ACC112 (cell line): ENCODE measurements at regions not wholly inside any gene's neighbourhood (a gene's known extent, or its start where the extent isn't known, plus 50 kb on each side); places are given as distances from the start of the nearest gene placed in this dataset.

Experiments used
- H2AFZ ChIP-seq: fragments of 200-600 bp; sonication (generic); one replicate; pipeline ENCODE4 v1.6.0; 2017; ENCODE audit warnings: antibody characterized with exemption, low read length; ENCODE audit not compliant: unreplicated experiment
- H3K27ac ChIP-seq: fragments of 200-600 bp; sonication (generic); 2 replicates; pipeline ENCODE4 v1.5.1; 2014; ENCODE audit warnings: low read depth, mild to moderate bottlenecking, antibody characterized with exemption, low read length, moderate library complexity
- H3K27me3 ChIP-seq: fragments of 200-600 bp; sonication (generic); 2 replicates; pipeline ENCODE4 v1.6.1; 2014; ENCODE audit warnings: mild to moderate bottlenecking, antibody characterized with exemption, low read length, moderate library complexity, mixed read lengths; ENCODE audit not compliant: insufficient read depth
- H3K36me3 ChIP-seq: fragments of 200-600 bp; sonication (generic); 2 replicates; pipeline ENCODE4 v1.6.1; 2016; ENCODE audit warnings: mild to moderate bottlenecking, antibody characterized with exemption, low read length, moderate library complexity, mixed read lengths; ENCODE audit not compliant: insufficient read depth
- H3K4me1 ChIP-seq: fragments of 200-600 bp; sonication (generic); one replicate; pipeline ENCODE4 v1.6.1; 2016; ENCODE audit warnings: low read length, mixed read lengths; ENCODE audit not compliant: insufficient read depth, unreplicated experiment, control insufficient read depth
- H3K4me3 ChIP-seq: fragments of 200-600 bp; sonication (generic); 2 replicates; pipeline ENCODE4 v1.5.1; 2014; ENCODE audit warnings: mild to moderate bottlenecking, low read depth, low read length
- H3K79me2 ChIP-seq: fragments of 200-600 bp; sonication (generic); one replicate; pipeline ENCODE4 v1.6.0; 2016; ENCODE audit warnings: low read length; ENCODE audit not compliant: control insufficient read depth, unreplicated experiment, insufficient read depth

- Histone ChIP-seq H3K4me3 (no peak overlapping the region), H2AFZ (no peak overlapping the region), H3K4me1 (no peaks in the 10 kb centered on the region), H3K79me2 (no peaks in the 10 kb centered on the region), H3K27me3 (peaks cover 10% of the 10 kb centered on the region), H3K36me3 (no peaks in the 10 kb centered on the region), H3K27ac (no peak overlapping the region)
Measured at GRCh38 chr3:168292296-168292695, 196.6 kb upstream of the GOLIM4 start.

DNA sequence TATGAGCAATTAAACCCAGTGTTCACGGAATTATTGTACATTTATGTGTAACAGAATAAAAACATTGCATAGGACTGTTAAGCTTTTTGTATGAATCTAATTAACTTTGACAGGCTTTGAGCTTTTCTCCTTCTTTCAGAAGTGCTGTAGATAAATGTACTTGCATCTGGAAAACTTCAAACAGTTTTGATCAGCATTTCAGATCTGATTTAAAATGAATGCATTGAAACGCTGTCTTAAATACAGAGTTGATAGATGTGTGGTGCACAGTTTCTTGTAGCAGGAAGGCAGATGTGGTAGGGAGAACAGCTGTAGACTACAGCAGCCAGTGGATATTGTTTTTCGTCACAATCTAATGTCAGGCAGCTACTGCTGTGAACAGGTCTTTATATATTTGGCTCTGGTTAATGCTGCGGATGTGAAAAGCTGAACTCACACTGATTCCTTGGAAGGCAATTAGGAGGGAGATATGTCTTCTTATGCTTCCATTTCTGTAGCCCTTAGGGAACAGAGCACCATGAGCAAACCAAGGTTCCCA lies 193.8 kb upstream of the GOLIM4 start:
- no peaks in the 10 kb centered on the region for H3K79me2 ChIP-seq
- peaks cover 10% of the 10 kb centered on the region for H3K27me3 ChIP-seq
- H3K27ac ChIP-seq = no peak overlapping the region
- H3K4me1 ChIP-seq = no peaks in the 10 kb centered on the region
- H2AFZ ChIP-seq = no peak overlapping the region
- H3K36me3 ChIP-seq = no peaks in the 10 kb centered on the region
- no peak overlapping the region for H3K4me3 ChIP-seq

DNA sequence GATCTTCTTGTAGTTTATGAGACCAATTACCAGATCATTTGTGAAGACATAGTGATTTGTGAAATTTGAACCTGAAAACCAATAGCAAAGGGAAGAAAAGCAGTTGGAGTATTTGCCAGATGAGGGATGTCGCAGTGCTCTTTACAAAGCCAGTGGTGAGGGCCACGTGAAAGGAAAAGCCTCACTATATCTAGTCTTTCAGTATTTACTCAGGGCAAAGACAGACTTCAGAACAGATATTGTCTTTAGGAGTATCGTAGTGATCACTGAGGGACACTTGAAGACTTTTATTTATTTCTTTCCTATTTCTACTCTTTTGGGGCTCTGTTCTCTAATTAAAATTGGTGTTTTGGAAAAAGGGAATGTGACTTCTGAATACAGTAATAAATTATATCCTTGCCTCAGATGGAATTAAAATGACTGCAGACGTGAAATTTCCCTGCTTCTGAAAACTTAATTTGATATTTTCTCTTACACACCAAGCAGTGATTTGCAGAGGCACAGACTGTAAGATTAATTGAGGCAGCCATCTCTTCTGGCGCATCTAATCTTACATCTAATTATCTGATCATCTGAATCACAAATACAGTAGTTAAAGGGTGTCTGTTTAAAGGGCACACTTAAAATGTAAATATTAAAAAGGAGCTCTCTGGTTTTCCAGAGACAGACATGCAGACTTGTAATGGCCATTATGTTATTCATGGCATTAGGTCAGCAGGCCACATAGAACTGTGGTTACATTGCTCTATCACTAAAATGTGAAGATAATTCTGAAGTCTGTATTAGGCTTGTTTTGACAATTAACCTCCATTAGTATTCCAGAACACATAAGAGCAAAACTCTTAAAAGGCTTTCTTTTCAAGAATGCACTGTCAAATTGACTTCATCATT lies 193.0 kb upstream of the GOLIM4 start:
- peaks cover 10% of the 10 kb centered on the region for H3K27me3 ChIP-seq
- no peak overlapping the region for H3K27ac ChIP-seq
- H3K79me2 ChIP-seq = no peaks in the 10 kb centered on the region
- H3K4me1 ChIP-seq = no peaks in the 10 kb centered on the region
- H2AFZ ChIP-seq = no peak overlapping the region
- H3K36me3 ChIP-seq = no peaks in the 10 kb centered on the region
- H3K4me3 ChIP-seq = no peak overlapping the region

GRCh38 chr3:168285506-168285905 lies 189.8 kb upstream of the GOLIM4 start:
- no peak overlapping the region for H2AFZ ChIP-seq
- H3K36me3 ChIP-seq = no peaks in the 10 kb centered on the region
- no peak overlapping the region for H3K27ac ChIP-seq
- H3K4me3 ChIP-seq = no peak overlapping the region
- peaks cover 6% of the 10 kb centered on the region for H3K27me3 ChIP-seq
- no peaks in the 10 kb centered on the region for H3K4me1 ChIP-seq
- no peaks in the 10 kb centered on the region for H3K79me2 ChIP-seq

DNA sequence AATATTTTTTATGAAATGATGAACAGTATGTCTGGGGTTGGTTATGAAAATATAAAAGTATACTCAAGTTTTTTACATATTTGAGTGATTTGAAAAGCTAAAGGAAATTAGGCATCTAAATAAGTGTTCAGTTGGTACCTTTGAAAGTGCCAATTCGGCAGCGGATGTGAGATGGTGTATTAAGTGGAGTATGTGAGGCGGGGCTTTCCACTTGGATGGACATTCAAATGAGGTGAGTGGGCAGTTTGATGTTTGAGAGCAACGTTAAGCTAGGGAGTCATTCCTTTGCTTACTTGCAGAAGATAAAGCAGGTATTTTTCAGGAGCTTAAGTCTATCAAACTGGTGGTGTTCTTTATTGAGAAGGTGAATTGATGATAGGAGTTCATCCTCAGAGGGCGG lies 189.0 kb upstream of the GOLIM4 start:
- H2AFZ ChIP-seq = no peak overlapping the region
- H3K79me2 ChIP-seq = no peaks in the 10 kb centered on the region
- H3K36me3 ChIP-seq = no peaks in the 10 kb centered on the region
- H3K27me3 ChIP-seq = peaks cover 6% of the 10 kb centered on the region
- H3K4me1 ChIP-seq = no peaks in the 10 kb centered on the region
- H3K4me3 ChIP-seq = no peak overlapping the region
- no peak overlapping the region for H3K27ac ChIP-seq

DNA sequence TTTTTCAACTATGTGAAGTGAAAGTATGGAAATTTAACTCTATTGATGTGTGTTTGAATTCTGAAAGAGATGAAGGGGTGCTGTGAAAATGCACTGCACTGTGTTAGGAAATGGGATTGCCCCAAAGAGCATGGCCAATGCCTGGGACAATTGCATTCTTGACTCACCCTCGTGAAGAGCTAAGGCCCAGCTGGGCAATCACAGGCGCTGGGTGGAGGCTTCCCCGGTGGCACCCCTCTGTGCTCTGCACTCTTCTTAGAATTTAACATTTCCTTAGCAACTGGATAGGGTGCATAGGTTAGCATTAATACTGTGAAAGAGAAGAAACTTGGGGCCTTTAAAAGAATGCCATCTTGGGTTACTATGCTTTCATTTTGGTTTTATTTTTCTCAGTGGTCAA lies 179.9 kb upstream of the GOLIM4 start:
- Histone ChIP-seq H3K36me3 (no peaks in the 10 kb centered on the region), H3K79me2 (no peaks in the 10 kb centered on the region), H3K4me3 (no peak overlapping the region), H3K4me1 (no peaks in the 10 kb centered on the region), H3K27ac (no peak overlapping the region), H2AFZ (no peak overlapping the region), H3K27me3 (peaks cover 10% of the 10 kb centered on the region)

GRCh38 chr3:168273917-168274316 lies 178.2 kb upstream of the GOLIM4 start:
- H3K4me1 ChIP-seq = no peaks in the 10 kb centered on the region
- peaks cover 9% of the 10 kb centered on the region for H3K27me3 ChIP-seq
- H3K36me3 ChIP-seq = no peaks in the 10 kb centered on the region
- H3K4me3 ChIP-seq = no peak overlapping the region
- H2AFZ ChIP-seq = no peak overlapping the region
- H3K79me2 ChIP-seq = no peaks in the 10 kb centered on the region
- H3K27ac ChIP-seq = no peak overlapping the region

GRCh38 chr3:168273036-168273435 lies 177.3 kb upstream of the GOLIM4 start:
- Histone ChIP-seq H3K27me3 (peaks cover 12% of the 10 kb centered on the region), H3K4me3 (no peak overlapping the region), H3K79me2 (no peaks in the 10 kb centered on the region), H2AFZ (no peak overlapping the region), H3K27ac (no peak overlapping the region), H3K36me3 (no peaks in the 10 kb centered on the region), H3K4me1 (no peaks in the 10 kb centered on the region)

DNA sequence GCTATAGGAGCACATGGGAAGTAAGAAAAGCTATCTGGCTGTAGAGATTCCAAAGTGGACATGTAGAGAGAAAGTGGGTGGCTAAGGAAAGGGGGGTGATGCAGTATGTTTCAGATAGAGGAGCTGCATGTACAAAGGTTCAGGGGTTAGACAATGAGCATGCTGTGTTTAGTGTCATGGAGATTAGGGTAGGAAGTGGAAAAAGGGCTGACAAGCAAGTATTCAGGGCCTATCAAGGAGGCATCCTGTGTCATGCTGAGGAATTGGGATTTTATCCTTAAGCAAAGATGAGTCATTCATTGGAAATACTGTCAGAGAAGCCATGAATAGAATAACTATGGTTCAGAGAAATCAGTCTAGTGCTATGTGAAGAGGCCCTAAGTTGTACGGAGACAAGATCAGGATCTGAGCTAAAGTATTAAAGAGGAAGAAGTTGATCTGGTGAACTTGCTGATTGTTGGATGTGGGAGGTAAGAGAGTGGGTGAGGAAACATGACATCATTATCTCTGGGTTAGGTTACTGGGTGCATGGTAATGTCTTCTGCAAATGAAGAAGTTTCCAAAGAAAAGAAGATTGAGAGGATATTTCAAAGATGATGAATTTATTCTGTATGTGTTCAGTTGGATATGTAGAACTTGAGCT lies 176.7 kb upstream of the GOLIM4 start:
- H2AFZ ChIP-seq = no peak overlapping the region
- no peaks in the 10 kb centered on the region for H3K4me1 ChIP-seq
- H3K36me3 ChIP-seq = no peaks in the 10 kb centered on the region
- H3K79me2 ChIP-seq = no peaks in the 10 kb centered on the region
- H3K4me3 ChIP-seq = no peak overlapping the region
- H3K27ac ChIP-seq = no peak overlapping the region
- H3K27me3 ChIP-seq = peaks cover 12% of the 10 kb centered on the region

DNA sequence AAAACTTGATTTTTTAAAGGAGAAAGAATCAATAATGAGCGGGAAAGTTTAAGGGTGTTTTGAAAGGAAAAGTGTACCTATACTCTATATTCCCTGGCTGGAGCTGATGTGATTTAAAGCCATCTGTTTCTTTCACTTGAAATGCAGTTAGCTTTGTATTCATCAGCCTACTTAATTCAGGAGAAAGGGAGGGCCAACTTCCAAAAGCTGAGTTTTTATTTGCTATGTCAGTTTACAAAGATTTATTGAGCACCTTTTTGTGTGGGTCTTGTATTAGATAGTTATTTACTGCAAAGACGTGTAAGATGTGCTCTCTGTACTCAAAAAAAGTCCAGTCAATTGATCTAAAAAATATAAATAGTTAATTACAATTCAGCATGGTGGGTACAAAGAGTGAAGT lies 176.2 kb upstream of the GOLIM4 start:
- H3K27me3 ChIP-seq = peaks cover 12% of the 10 kb centered on the region
- no peak overlapping the region for H2AFZ ChIP-seq
- H3K4me3 ChIP-seq = no peak overlapping the region
- no peaks in the 10 kb centered on the region for H3K36me3 ChIP-seq
- no peaks in the 10 kb centered on the region for H3K4me1 ChIP-seq
- H3K27ac ChIP-seq = no peak overlapping the region
- H3K79me2 ChIP-seq = no peaks in the 10 kb centered on the region

GRCh38 chr3:168269001-168269400 lies 173.3 kb upstream of the GOLIM4 start:
- no peak overlapping the region for H3K4me3 ChIP-seq
- H3K27me3 ChIP-seq = peaks cover 12% of the 10 kb centered on the region
- no peaks in the 10 kb centered on the region for H3K4me1 ChIP-seq
- H3K27ac ChIP-seq = no peak overlapping the region
- H2AFZ ChIP-seq = no peak overlapping the region
- no peaks in the 10 kb centered on the region for H3K79me2 ChIP-seq
- no peaks in the 10 kb centered on the region for H3K36me3 ChIP-seq
